Activated CD8-positive, alpha-beta memory T cell treated with anti-CD3 and anti-CD28 coated beads, Interleukin-2, amount 10 ng/mL, durations not matched to agents 7 days and 5 days (primary cell): ENCODE measurements at regions not wholly inside any gene's neighbourhood (a gene's known extent, or its start where the extent isn't known, plus 50 kb on each side); places are given as distances from the start of the nearest gene placed in this dataset.
"Not testable (repeated sequence)": the region's sequence is repeated elsewhere in the genome, so short reads cannot be mapped to it uniquely, and the experiment has no call there.

Experiments
- ATAC-seq: fragments of 150-1000 bp; cut with Tn5 transposase; one replicate; pipeline ENCODE4 v1.10.0; 2021; ENCODE audit warnings: moderate library complexity
- CTCF ChIA-PET: fragments of 350-600 bp; sonication (Branson Sonifier 250); formaldehyde crosslinking; loops from one replicate; lab custom pipeline; 2021; ENCODE audit warnings: antibody characterized with exemption; lab: Charles Lee
- DNase-seq: peaks from one replicate; pipeline ENCODE4 v3.0.0-alpha.2; 2020
- H3K27ac Mint-ChIP-seq: one replicate; pipeline ENCODE4 v1.8.0; 2021; ENCODE audit warnings: mild to moderate bottlenecking, mixed read lengths
- H3K27me3 Mint-ChIP-seq: one replicate; pipeline ENCODE4 v1.8.0; 2021; ENCODE audit warnings: mixed read lengths
- H3K36me3 Mint-ChIP-seq: one replicate; pipeline ENCODE4 v1.8.0; 2021; ENCODE audit warnings: mild to moderate bottlenecking, mixed read lengths
- H3K4me1 Mint-ChIP-seq: one replicate; pipeline ENCODE4 v1.8.0; 2021; ENCODE audit warnings: mixed read lengths
- H3K4me3 Mint-ChIP-seq: one replicate; pipeline ENCODE4 v1.8.0; 2021; ENCODE audit warnings: mild to moderate bottlenecking, moderate library complexity, mixed read lengths
- H3K9me3 Mint-ChIP-seq: one replicate; pipeline ENCODE4 v1.8.0; 2022; ENCODE audit warnings: low read depth, mixed read lengths

DNA sequence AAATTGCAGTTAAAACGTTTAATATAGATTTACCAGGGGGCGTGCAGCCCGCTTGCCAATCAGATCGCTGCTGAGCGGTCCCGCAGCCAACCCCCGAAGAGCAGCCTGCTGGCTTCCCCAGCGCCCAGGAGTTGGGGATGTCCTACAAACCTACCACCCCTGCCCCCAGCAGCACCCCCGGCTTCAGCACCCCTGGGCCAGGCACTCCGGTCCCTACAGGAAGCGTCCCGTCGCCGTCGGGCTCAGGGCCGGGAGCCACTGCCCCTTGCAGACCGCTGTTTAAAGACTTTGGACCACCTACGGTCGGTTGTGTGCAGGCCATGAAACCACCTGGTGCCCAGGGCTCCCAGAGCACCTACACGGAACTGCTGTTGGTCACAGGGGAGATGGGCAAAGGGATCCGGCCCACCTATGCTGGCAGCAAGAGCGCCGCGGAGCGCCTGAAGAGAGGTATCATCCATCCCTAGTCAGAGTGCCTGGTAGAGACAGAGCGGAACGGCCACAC lies 1654.9 kb downstream of the SPATA31A7 start:
- not testable (repeated sequence) for ATAC-seq, H3K4me3 Mint-ChIP-seq
- H3K27me3 Mint-ChIP-seq = peaks cover 20% of the 10 kb centered on the region

DNA sequence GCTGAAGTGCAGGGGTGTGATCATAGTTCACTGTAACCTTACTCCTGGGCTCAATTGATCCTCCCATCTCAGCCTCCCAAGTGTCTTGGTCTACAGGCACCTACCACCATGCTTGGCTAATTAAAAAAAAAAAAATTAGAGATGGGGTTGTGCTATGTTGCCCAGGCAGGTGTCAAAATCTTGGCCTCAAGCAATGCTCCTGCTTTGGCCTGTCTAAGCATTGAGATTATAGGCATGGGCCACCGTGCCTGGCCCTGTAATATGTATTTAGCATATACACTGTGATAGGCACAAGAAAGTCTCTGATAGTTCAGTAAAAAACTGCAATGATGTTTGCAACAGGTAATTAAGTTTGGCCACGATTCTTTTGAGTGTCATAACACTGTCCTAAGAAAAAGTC lies 1658.4 kb downstream of the SPATA31A7 start:
- H3K4me1 Mint-ChIP-seq, H3K9me3 Mint-ChIP-seq, H3K36me3 Mint-ChIP-seq, H3K27ac Mint-ChIP-seq, DNase-seq, CTCF ChIA-PET, ATAC-seq, H3K4me3 Mint-ChIP-seq: not testable (repeated sequence)
- peaks cover 14% of the 10 kb centered on the region for H3K27me3 Mint-ChIP-seq

More for the DNA sequence above, 1654.9 kb downstream of the SPATA31A7 start:
- H3K4me1 Mint-ChIP-seq, H3K9me3 Mint-ChIP-seq, CTCF ChIA-PET, DNase-seq, H3K36me3 Mint-ChIP-seq, H3K27ac Mint-ChIP-seq: not testable (repeated sequence)

DNA sequence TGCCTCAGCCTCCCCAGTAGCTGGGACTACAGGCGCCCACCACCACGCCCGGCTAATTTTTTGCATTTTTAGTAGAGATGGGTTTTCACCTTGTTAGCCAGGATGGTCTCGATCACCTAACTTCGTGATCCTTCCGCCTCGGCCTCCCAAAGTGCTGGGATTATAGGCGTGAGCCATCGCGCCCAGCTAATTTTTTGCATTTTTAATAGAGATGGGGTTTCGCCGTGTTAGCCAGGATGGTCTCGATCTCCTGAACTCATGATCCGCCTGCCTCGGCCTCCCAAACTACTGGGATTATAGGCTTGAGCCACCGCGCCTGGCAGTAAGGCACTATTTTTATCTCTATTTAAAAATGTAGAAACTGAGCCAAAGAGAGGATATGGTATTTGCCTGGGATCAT lies 1660.2 kb downstream of the SPATA31A7 start:
- CTCF ChIA-PET, ATAC-seq, H3K36me3 Mint-ChIP-seq, DNase-seq, H3K9me3 Mint-ChIP-seq, H3K27ac Mint-ChIP-seq, H3K4me1 Mint-ChIP-seq, H3K4me3 Mint-ChIP-seq: not testable (repeated sequence)
- peaks cover 13% of the 10 kb centered on the region for H3K27me3 Mint-ChIP-seq

DNA sequence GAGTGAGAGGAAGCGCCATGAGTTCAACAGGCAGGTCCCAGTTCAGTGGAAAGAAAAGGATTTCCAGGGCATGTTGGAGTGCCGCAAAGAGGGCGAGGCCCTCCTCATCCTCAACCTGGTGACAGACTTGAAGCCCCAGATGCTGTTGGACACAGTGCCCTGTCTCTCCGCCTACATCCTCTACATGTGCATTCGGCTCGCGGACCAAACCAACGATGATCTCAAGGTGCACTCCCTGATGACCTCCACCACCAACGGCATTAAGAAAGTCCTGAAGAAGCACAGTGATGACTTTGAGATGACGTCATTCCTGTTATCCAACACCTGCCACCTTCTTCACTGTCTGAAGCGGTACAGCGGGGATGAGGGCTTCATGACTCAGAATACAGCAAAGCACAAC lies 1667.4 kb downstream of the SPATA31A7 start:
- H3K4me3 Mint-ChIP-seq, ATAC-seq, H3K36me3 Mint-ChIP-seq, H3K4me1 Mint-ChIP-seq, DNase-seq, CTCF ChIA-PET, H3K9me3 Mint-ChIP-seq, H3K27ac Mint-ChIP-seq: not testable (repeated sequence)
- peaks cover 17% of the 10 kb centered on the region for H3K27me3 Mint-ChIP-seq

DNA sequence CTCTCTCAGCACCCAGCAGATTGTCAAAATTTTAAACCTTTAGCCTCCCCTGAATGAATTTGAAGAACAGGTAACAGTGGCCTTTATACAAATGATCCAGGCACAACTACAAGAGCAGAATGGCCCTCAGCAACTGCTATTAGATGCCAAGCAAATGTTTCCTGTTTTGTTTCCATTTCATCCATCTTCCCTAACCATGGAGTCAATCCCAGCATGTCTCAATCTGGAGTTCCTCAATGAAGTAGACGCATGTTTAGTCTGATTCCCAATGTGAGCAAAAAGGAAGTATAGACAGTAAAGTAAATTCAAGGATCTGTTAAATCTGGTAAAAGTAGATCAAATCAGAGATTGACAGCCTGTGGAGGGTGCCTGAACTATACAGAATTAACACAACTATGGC lies 1668.4 kb downstream of the SPATA31A7 start:
- H3K27me3 Mint-ChIP-seq = peaks cover 25% of the 10 kb centered on the region
- H3K36me3 Mint-ChIP-seq, CTCF ChIA-PET, H3K27ac Mint-ChIP-seq, ATAC-seq, H3K4me1 Mint-ChIP-seq, H3K4me3 Mint-ChIP-seq, H3K9me3 Mint-ChIP-seq, DNase-seq: not testable (repeated sequence)

DNA sequence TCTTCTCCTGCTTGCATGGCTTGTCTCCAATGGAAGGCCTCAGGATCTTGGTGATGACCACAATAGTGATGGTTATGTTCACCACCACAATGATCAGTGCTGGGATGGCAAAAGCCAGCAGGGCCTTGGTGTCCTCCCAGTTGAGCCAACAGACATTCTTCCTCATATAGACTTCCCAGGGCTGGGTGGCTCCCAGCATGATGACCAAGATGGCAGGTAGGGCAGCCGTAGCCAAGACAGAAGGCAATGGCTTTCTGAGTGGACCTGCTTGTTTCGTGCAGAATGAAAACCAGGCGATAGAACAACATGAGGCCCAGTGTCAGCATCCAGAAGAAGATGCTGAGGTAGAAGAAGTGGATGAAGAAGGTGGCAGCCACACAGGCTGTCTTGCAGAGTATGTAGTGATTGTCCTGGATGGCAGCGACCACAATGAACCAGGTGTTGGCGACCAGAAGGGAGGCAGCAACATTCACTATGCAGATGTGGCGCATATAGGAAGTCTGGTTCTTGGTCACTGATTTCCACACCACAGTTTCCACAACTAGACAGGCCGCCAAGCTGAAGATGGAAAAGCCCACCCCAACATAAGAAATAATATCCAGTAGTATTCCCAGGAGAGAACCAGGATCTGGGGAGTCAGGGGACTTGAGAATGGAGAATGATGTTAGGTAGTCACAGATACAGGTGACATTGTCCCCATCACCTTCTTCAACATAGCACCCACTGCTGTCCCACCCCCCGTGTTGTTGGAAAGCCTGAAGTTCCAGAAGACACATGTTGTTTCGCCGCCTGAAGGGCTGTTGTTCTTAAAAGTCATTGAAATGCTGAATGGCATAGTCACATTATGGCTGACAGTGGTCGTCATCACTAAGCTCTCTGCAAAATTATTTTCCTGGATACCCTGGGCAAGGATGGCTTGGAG lies 1671.4 kb downstream of the SPATA31A7 start:
- CTCF ChIA-PET, ATAC-seq, H3K27ac Mint-ChIP-seq, H3K9me3 Mint-ChIP-seq, H3K4me3 Mint-ChIP-seq, H3K4me1 Mint-ChIP-seq, DNase-seq, H3K36me3 Mint-ChIP-seq: not testable (repeated sequence)
- H3K27me3 Mint-ChIP-seq = peaks cover 48% of the 10 kb centered on the region

DNA sequence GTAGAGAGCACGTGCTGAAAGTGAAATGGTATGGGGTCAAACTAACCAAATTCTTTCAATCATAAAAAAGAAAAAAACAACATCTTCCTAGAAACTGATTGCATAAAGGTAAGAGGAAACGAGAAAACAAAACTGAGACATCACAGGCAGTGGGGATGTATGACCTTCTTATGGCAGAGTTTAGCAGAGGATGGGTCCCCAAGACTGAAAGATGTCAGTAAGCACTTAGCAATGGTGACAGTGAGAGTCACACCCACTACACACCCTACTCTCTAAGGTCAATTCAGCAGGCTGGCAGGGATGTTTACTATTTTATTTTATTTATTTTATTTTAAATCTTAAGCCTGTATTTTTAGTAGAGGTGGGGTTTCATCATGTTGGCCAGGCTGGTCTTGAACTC lies 1672.3 kb downstream of the SPATA31A7 start:
- ATAC-seq, H3K27ac Mint-ChIP-seq, H3K9me3 Mint-ChIP-seq, H3K4me1 Mint-ChIP-seq, H3K4me3 Mint-ChIP-seq, H3K36me3 Mint-ChIP-seq, CTCF ChIA-PET, DNase-seq: not testable (repeated sequence)
- H3K27me3 Mint-ChIP-seq = peaks cover 55% of the 10 kb centered on the region

DNA sequence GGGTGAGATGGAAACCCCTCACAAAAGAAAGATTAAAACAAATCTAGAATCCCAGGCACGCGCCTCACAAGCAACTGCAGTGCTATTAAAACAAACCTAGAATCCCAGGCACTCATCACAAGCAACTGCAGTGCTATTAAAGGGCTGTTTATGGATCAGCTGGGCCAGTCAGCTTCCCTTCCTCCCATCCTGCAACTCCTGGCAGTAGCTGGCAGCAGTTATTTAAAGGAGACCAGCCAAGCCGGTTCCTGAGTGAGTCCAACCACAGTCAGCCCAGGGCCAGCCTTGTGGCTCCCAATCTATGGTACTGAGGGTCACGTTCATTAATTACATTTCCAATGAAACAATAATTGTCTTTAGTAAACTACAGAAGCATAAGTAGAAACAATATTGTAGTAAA lies 1673.5 kb downstream of the SPATA31A7 start:
- H3K4me3 Mint-ChIP-seq, H3K27ac Mint-ChIP-seq, H3K9me3 Mint-ChIP-seq, CTCF ChIA-PET, H3K4me1 Mint-ChIP-seq, ATAC-seq, H3K36me3 Mint-ChIP-seq, DNase-seq: not testable (repeated sequence)
- peaks cover 61% of the 10 kb centered on the region for H3K27me3 Mint-ChIP-seq

DNA sequence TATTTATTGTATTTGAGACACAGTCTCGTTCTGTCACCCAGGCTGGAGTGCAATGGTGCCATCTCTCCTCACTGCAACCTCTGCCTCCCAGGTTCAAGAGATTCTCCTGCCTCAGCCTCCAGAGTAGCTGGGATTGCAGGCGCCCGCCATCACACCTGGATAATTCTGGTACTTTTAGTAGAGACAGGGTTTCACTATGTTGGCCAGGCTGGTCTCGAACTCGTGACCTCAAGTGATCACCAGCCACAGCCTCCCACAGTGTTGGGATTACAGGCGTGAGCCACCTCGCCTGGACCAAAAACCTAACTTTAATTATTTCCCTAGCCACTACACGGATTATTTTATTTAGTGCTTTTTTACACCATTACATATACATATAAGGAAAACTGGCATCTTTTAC lies 1674.0 kb downstream of the SPATA31A7 start:
- H3K27ac Mint-ChIP-seq, H3K4me1 Mint-ChIP-seq: not testable (repeated sequence)

DNA sequence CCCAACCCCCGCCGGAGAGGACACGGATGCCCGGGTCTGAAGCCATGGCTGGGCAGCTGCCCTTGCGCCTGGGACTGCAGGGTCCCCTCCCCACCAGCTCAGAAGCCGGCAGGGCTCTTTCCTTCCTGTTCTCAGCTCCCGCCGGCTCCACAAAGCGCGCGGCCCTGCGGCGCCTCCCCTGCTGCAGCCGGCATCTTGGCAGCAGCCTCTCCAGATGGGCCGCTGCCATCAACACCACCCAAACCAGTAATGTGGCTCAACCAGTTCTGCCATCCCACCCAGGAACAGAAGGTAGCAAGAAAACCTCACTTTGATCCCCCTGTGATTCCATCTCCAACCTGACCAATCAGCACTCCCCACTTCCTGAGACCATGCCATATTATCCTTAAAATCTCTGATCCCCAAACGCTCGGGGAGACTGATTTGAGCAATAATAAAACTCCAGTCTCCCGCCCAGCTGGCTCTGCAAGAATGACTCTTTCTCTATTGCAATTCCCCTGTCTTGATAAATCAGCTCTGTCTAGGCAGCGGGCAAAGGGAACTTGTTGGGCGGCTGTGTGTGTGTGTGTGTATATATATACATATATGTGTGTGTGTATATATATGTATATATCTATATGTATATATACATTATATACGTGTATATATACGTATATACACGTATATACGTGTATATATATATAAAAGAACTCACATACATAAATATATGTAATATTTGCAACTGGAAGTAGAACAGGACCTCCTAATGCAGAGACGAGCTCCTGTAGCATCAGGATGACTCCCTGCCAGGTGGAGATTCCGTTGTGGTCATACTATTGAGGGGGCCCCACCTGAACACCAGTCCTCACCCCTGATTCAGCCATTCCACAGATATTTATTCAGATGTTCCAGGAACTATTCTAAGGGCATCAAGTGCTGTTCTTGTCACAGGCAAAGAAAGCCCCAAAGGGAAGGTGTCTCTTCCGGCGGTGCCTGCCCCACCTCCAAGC lies 1674.9 kb downstream of the SPATA31A7 start:
- Mint-ChIP-seq H3K27me3 (peaks cover 66% of the 10 kb centered on the region), H3K4me3 (peak overlapping the region; percentile 29)
- DNase-seq, H3K4me1 Mint-ChIP-seq, ATAC-seq, H3K27ac Mint-ChIP-seq, H3K36me3 Mint-ChIP-seq, CTCF ChIA-PET, H3K9me3 Mint-ChIP-seq: not testable (repeated sequence)

More for the DNA sequence above, 1674.0 kb downstream of the SPATA31A7 start:
- CTCF ChIA-PET, H3K4me3 Mint-ChIP-seq, H3K36me3 Mint-ChIP-seq, ATAC-seq, H3K9me3 Mint-ChIP-seq, DNase-seq: not testable (repeated sequence)
- H3K27me3 Mint-ChIP-seq = peaks cover 63% of the 10 kb centered on the region

DNA sequence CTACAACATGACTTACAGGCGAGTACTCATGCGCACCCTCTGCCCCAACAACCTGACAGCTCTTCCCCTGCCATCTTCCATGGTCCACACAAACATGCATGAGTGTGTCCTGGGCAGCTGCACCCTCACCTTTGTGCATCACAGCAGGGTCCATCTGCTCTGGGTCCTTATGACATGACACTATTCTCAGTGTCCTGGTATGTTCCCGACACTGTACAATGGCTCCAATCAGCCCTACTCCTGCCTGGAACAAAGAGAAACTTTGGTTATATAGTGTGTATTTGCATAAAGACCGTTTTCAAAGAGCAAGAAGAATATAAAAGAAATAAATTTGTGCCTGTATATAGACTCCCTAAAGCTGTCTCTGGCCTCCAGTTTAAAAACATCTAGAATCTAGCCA lies 1679.2 kb downstream of the SPATA31A7 start:
- CTCF ChIA-PET, H3K9me3 Mint-ChIP-seq, H3K4me3 Mint-ChIP-seq, H3K27ac Mint-ChIP-seq, DNase-seq, H3K4me1 Mint-ChIP-seq, H3K36me3 Mint-ChIP-seq, ATAC-seq: not testable (repeated sequence)
- peaks cover 61% of the 10 kb centered on the region for H3K27me3 Mint-ChIP-seq

DNA sequence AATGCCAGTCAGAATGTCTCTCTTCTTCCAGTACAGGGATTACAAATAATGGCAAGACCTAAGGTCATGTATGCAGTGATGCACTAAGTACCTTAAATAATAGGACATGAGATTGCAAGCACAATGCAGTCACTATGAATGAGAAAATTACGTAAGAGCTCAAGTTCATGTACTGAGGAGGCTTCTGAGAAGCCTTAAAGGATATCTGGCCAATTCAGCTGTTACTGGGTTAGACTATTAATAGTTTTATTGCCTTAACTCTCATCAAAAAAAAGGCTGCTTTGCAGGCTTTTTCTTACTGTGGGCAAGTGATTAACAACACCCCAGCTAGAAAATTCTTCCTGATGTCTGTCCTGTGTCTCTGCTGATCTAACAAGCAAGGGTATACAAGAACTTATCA lies 1681.9 kb downstream of the SPATA31A7 start:
- CTCF ChIA-PET, H3K4me1 Mint-ChIP-seq, H3K9me3 Mint-ChIP-seq, H3K4me3 Mint-ChIP-seq, DNase-seq, ATAC-seq, H3K27ac Mint-ChIP-seq, H3K36me3 Mint-ChIP-seq: not testable (repeated sequence)
- peaks cover 48% of the 10 kb centered on the region for H3K27me3 Mint-ChIP-seq

DNA sequence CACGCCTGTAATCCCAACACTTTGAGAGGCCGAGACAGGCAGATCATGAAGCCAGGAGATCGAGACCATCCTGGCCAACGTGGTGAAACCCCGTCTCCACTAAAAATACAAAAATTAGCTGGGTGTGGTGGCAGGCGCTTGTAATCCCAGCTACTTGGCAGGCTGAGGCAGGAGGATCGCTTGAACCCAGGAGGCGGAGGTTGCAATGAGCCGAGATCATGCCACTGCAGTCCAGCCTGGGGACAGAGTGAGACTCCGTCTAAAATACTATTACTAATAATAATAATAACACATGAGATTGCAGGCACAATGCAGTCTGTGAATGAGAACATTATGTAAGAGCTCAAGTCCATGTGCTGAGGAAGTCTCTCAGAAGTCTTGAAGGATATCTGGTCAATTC lies 1684.4 kb downstream of the SPATA31A7 start:
- H3K9me3 Mint-ChIP-seq, H3K27ac Mint-ChIP-seq, CTCF ChIA-PET, H3K36me3 Mint-ChIP-seq, H3K4me3 Mint-ChIP-seq, H3K4me1 Mint-ChIP-seq, DNase-seq, ATAC-seq: not testable (repeated sequence)
- peaks cover 37% of the 10 kb centered on the region for H3K27me3 Mint-ChIP-seq
